Fibroblast of villous mesenchyme (primary cell): ENCODE measurements at regions not wholly inside any gene's neighbourhood (a gene's known extent, or its start where the extent isn't known, plus 50 kb on each side); places are given as distances from the start of the nearest gene placed in this dataset.

Source experiments
- DNase-seq: peaks from one replicate; pipeline ENCODE4 v3.0.0-alpha.2; 2010; ENCODE audit warnings: low read depth
- H3K4me3 ChIP-seq: 2 replicates; pipeline ENCODE4 v1.5.1; 2011; ENCODE audit warnings: low read depth, mild to moderate bottlenecking, low read length
- CTCF ChIP-seq: IDR thresholded peaks from 2 replicates; pipeline ENCODE4 v1.5.1; 2012; ENCODE audit warnings: low read depth, mild to moderate bottlenecking, low read length; ENCODE audit not compliant: insufficient read depth

- TF ChIP-seq CTCF: no peak
- no peak overlapping the region for H3K4me3 ChIP-seq
- DNase-seq: no peak
Measured at GRCh38 chr5:136667789-136668188, 302.4 kb upstream of the TRPC7 start.

GRCh38 chr5:136666970-136667620, 301.8 kb upstream of the TRPC7 start:
- no peak overlapping the region for H3K4me3 ChIP-seq
- no peak for DNase-seq
- TF ChIP-seq CTCF: no peak

GRCh38 chr5:136665331-136665730, 300.0 kb upstream of the TRPC7 start:
- DNase-seq: no peak
- H3K4me3 ChIP-seq: no peak overlapping the region
- no peak for TF ChIP-seq CTCF

- no peak for DNase-seq
- no peak overlapping the region for H3K4me3 ChIP-seq
- TF ChIP-seq CTCF: no peak
Measured at GRCh38 chr5:136661026-136661425, 295.7 kb upstream of the TRPC7 start.

- TF ChIP-seq CTCF: no peak
- DNase-seq: peak; percentile 9
- H3K4me3 ChIP-seq: no peak overlapping the region
Measured at GRCh38 chr5:136656811-136657210, 291.5 kb upstream of the TRPC7 start.

GRCh38 chr5:136655468-136655867, 290.1 kb upstream of the TRPC7 start:
- no peak overlapping the region for H3K4me3 ChIP-seq
- TF ChIP-seq CTCF: no peak
- peak; percentile 87 for DNase-seq

- H3K4me3 ChIP-seq: no peak overlapping the region
- no peak for DNase-seq
- no peak for TF ChIP-seq CTCF
Measured at GRCh38 chr5:136646915-136647314, 281.6 kb upstream of the TRPC7 start.
